HEK293 (cell line): ENCODE measurements at regions not wholly inside any gene's neighbourhood (a gene's known extent, or its start where the extent isn't known, plus 50 kb on each side); places are given as distances from the start of the nearest gene placed in this dataset.

Source experiments
- CTCF ChIA-PET: fragments of 350-600 bp; formaldehyde crosslinking; extraction: SDS; loops from one replicate; lab custom pipeline; 2021; ENCODE audit warnings: antibody characterized with exemption; lab: Yijun Ruan, JAX
- POLR2A ChIA-PET: fragments of 300-600 bp; formaldehyde crosslinking; extraction: SDS; loops from one replicate; lab custom pipeline; 2020; ENCODE audit warnings: antibody characterized with exemption, inconsistent platforms; lab: Yijun Ruan, JAX
- H3K27ac ChIP-seq: fragments of 200-500 bp; sonication (Bioruptor generic); 2 replicates; pipeline ENCODE4 v1.5.1; 2014; ENCODE audit warnings: low read depth, low read length, control low read depth, inconsistent platforms; ENCODE audit errors: extremely low read depth
- H3K36me3 ChIP-seq, 2 experiments: fragments of 200-500 bp in 1 of 2; sonication (Bioruptor generic) in 1 of 2; 1 replicate in 1 of 2; 2 replicates in 1 of 2; pipeline ENCODE4 v1.5.1; 2014 to 2017; ENCODE audit warnings: inconsistent platforms in 2 of 2, low read length in 2 of 2; ENCODE audit not compliant: control insufficient read depth in 2 of 2, insufficient read depth in 1 of 2
- H3K4me1 ChIP-seq: fragments of 200-500 bp; sonication (Bioruptor generic); 2 replicates; pipeline ENCODE4 v1.5.1; 2014; ENCODE audit warnings: mild to moderate bottlenecking, low read length, inconsistent platforms; ENCODE audit not compliant: control insufficient read depth, insufficient read depth
- H3K4me3 ChIP-seq: 2 replicates; pipeline ENCODE4 v1.5.1; 2011; ENCODE audit warnings: low read depth, mild to moderate bottlenecking, control low read depth, low read length, moderate library complexity
- H3K9me3 ChIP-seq: fragments of 200-500 bp; sonication (Bioruptor generic); 2 replicates; pipeline ENCODE4 v1.5.1; 2014; ENCODE audit warnings: low read depth, low read length, inconsistent platforms; ENCODE audit not compliant: control insufficient read depth, insufficient read depth
- KLF8 ChIP-seq: fragments of 450-650 bp; formaldehyde crosslinking; IDR thresholded peaks from 2 replicates; pipeline ENCODE4 v1.5.1; 2016; ENCODE audit warnings: missing biosample characterization, missing genetic modification characterization
- ZBTB1 ChIP-seq: fragments of 450-650 bp; formaldehyde crosslinking; IDR thresholded peaks from 2 replicates; pipeline ENCODE4 v1.5.1; 2016; ENCODE audit warnings: missing biosample characterization, missing genetic modification characterization
- ZBTB17 ChIP-seq: fragments of 450-650 bp; formaldehyde crosslinking; IDR thresholded peaks from 2 replicates; pipeline ENCODE4 v1.5.1; 2016; ENCODE audit warnings: missing biosample characterization, missing genetic modification characterization
- ZFP69B ChIP-seq: fragments of 450-650 bp; formaldehyde crosslinking; IDR thresholded peaks from 2 replicates; pipeline ENCODE4 v1.5.1; 2016; ENCODE audit warnings: missing biosample characterization, missing genetic modification characterization
- ZNF174 ChIP-seq: fragments of 450-650 bp; formaldehyde crosslinking; IDR thresholded peaks from 2 replicates; pipeline ENCODE4 v1.5.0; 2017; ENCODE audit warnings: missing biosample characterization, mild to moderate bottlenecking, missing genetic modification characterization
- ZNF184 ChIP-seq: fragments of 450-650 bp; IDR thresholded peaks from 2 replicates; pipeline ENCODE4 v1.5.1; 2018; ENCODE audit warnings: missing biosample characterization, mild to moderate bottlenecking, missing genetic modification characterization
- ZNF266 ChIP-seq: fragments of 450-650 bp; formaldehyde crosslinking; IDR thresholded peaks from 2 replicates; pipeline ENCODE4 v1.5.1; 2016; ENCODE audit warnings: missing biosample characterization, missing genetic modification characterization, low read depth
- ZNF274 ChIP-seq, 2 experiments: fragments of 200-500 bp in 1 of 2; fragments of 450-650 bp in 1 of 2; sonication (Bioruptor generic) in 1 of 2; formaldehyde crosslinking in 1 of 2; IDR thresholded peaks; 2 replicates each; pipeline versions ENCODE4 v1.5.1 to v1.6.1; 2014 to 2016; ENCODE audit warnings: borderline replicate concordance in 1 of 2, inconsistent platforms in 1 of 2, low read length in 1 of 2, missing biosample characterization in 1 of 2, missing genetic modification characterization in 1 of 2
- ZNF341 ChIP-seq: fragments of 450-650 bp; formaldehyde crosslinking; IDR thresholded peaks from 2 replicates; pipeline ENCODE4; 2016; ENCODE audit warnings: low read depth, missing biosample characterization, missing genetic modification characterization
- ZNF350 ChIP-seq: fragments of 450-650 bp; formaldehyde crosslinking; IDR thresholded peaks from 2 replicates; pipeline ENCODE4 v1.5.0; 2017; ENCODE audit warnings: missing biosample characterization, mild to moderate bottlenecking, missing genetic modification characterization
- ZNF391 ChIP-seq: fragments of 450-650 bp; formaldehyde crosslinking; IDR thresholded peaks from 2 replicates; pipeline ENCODE4 v1.5.1; 2016; ENCODE audit warnings: low read depth, missing biosample characterization, missing genetic modification characterization, borderline replicate concordance
- ZNF623 ChIP-seq: fragments of 450-650 bp; formaldehyde crosslinking; IDR thresholded peaks from 2 replicates; pipeline ENCODE4 v1.5.1; 2016; ENCODE audit warnings: missing biosample characterization, missing genetic modification characterization
- ZNF624 ChIP-seq: fragments of 450-650 bp; formaldehyde crosslinking; IDR thresholded peaks from 2 replicates; pipeline ENCODE4 v1.5.1; 2017; ENCODE audit warnings: missing biosample characterization, missing genetic modification characterization
- ZNF626 ChIP-seq: fragments of 450-650 bp; sonication (Bioruptor Pico); formaldehyde crosslinking; IDR thresholded peaks from 2 replicates; pipeline ENCODE4 v1.5.1; 2018; ENCODE audit warnings: missing biosample characterization, missing genetic modification characterization, inconsistent platforms
- ZNF654 ChIP-seq: fragments of 450-650 bp; formaldehyde crosslinking; IDR thresholded peaks from 2 replicates; pipeline ENCODE4 v1.5.1; 2016; ENCODE audit warnings: low read depth, missing biosample characterization, missing genetic modification characterization
- ZNF660 ChIP-seq: fragments of 450-650 bp; IDR thresholded peaks from 2 replicates; pipeline ENCODE4 v1.5.1; 2018; ENCODE audit warnings: missing biosample characterization, mild to moderate bottlenecking, missing genetic modification characterization
- ZNF664 ChIP-seq: fragments of 450-650 bp; formaldehyde crosslinking; IDR thresholded peaks from 2 replicates; pipeline ENCODE4 v1.5.1; 2016; ENCODE audit warnings: missing biosample characterization, missing genetic modification characterization
- ZNF707 ChIP-seq: fragments of 450-650 bp; formaldehyde crosslinking; IDR thresholded peaks from 2 replicates; pipeline ENCODE4 v1.5.1; 2016; ENCODE audit warnings: missing biosample characterization, missing genetic modification characterization
- ZNF792 ChIP-seq: fragments of 450-650 bp; formaldehyde crosslinking; IDR thresholded peaks from 2 replicates; pipeline ENCODE4 v1.5.1; 2016; ENCODE audit warnings: missing biosample characterization, missing genetic modification characterization
- TF ChIP-seq, protein P1 (sequence below): fragments of 450-650 bp; formaldehyde crosslinking; IDR thresholded peaks from 2 replicates; pipeline ENCODE4 v1.5.0; 2017; ENCODE audit warnings: missing biosample characterization, missing genetic modification characterization, borderline replicate concordance
- TF ChIP-seq, protein P2 (sequence below): fragments of 450-650 bp; formaldehyde crosslinking; IDR thresholded peaks from 2 replicates; pipeline ENCODE4 v1.5.1; 2017; ENCODE audit warnings: missing biosample characterization, missing genetic modification characterization
- TF ChIP-seq, protein P3 (sequence below): IDR thresholded peaks from 2 replicates; pipeline ENCODE4 v1.6.1; 2011; ENCODE audit warnings: mild to moderate bottlenecking, low read depth, low read length, borderline replicate concordance
- TF ChIP-seq, protein P4 (sequence below): fragments of 450-650 bp; formaldehyde crosslinking; IDR thresholded peaks from 2 replicates; pipeline ENCODE4 v1.5.1; 2016; ENCODE audit warnings: missing biosample characterization, missing genetic modification characterization
- TF ChIP-seq, protein P5 (sequence below): fragments of 450-650 bp; formaldehyde crosslinking; IDR thresholded peaks from 2 replicates; pipeline ENCODE4 v1.5.1; 2016; ENCODE audit warnings: missing biosample characterization, missing genetic modification characterization

DNA sequence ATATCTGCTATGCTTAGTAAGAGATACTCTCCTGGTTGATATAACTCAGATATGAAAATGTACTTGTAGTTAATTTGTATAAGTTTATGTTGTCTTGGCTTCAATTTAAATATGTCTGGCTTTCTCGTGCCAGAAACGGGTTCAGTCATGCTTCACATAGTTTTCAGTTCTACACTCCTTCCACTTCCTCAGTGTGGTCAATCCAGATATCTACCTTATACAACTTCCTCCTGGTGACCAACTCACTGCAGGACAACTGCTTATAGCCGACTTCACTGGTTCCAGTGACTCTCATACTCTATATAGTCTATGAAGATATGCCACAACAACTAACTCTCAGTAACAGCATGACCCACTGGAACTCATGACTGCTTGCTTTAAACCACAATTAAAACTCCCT lies 690.4 kb downstream of the SLCO4C1 start (continued):
- TF ChIP-seq, protein P1, sequence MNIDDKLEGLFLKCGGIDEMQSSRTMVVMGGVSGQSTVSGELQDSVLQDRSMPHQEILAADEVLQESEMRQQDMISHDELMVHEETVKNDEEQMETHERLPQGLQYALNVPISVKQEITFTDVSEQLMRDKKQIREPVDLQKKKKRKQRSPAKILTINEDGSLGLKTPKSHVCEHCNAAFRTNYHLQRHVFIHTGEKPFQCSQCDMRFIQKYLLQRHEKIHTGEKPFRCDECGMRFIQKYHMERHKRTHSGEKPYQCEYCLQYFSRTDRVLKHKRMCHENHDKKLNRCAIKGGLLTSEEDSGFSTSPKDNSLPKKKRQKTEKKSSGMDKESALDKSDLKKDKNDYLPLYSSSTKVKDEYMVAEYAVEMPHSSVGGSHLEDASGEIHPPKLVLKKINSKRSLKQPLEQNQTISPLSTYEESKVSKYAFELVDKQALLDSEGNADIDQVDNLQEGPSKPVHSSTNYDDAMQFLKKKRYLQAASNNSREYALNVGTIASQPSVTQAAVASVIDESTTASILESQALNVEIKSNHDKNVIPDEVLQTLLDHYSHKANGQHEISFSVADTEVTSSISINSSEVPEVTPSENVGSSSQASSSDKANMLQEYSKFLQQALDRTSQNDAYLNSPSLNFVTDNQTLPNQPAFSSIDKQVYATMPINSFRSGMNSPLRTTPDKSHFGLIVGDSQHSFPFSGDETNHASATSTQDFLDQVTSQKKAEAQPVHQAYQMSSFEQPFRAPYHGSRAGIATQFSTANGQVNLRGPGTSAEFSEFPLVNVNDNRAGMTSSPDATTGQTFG (tag by site-specific recombination) = no peak
- TF ChIP-seq ZNF624 (tag by site-specific recombination) (no peak), ZNF341 (tag by site-specific recombination) (no peak), ZNF623 (no peak), ZNF391 (tag by site-specific recombination) (no peak), ZNF792 (no peak), ZBTB17 (no peak), ZNF266 (tag by site-specific recombination) (no peak)

DNA sequence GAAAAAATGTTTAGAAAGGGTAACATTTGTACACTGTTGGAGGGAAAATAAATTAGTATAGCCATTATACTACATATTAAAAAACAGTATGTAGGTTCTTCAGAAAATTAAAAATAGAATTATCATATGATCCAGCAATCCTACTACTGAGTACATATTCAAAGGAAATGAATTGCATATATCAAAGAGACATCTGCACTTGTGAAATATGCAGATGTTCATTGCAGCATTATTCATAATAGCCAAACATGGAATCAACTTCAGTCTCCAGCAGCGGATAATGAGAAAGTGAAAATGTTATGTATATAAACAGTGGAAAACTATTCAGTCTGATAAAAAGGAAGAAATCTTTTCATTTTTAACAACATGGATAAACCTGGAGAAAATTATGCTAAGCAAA lies 695.5 kb downstream of the SLCO4C1 start:
- H3K4me3 ChIP-seq = no peak overlapping the region
- no peaks in the 10 kb centered on the region for H3K9me3 ChIP-seq
- H3K4me1 ChIP-seq = no peaks in the 10 kb centered on the region
- H3K27ac ChIP-seq = no peak overlapping the region
- CTCF ChIA-PET = no interaction called here
- TF ChIP-seq KLF8 (tag by site-specific recombination) (no peak), ZNF660 (no peak), ZNF350 (tag by site-specific recombination) (no peak), ZFP69B (tag by site-specific recombination) (no peak), ZNF664 (tag by site-specific recombination) (no peak)
- TF ChIP-seq, protein P2, sequence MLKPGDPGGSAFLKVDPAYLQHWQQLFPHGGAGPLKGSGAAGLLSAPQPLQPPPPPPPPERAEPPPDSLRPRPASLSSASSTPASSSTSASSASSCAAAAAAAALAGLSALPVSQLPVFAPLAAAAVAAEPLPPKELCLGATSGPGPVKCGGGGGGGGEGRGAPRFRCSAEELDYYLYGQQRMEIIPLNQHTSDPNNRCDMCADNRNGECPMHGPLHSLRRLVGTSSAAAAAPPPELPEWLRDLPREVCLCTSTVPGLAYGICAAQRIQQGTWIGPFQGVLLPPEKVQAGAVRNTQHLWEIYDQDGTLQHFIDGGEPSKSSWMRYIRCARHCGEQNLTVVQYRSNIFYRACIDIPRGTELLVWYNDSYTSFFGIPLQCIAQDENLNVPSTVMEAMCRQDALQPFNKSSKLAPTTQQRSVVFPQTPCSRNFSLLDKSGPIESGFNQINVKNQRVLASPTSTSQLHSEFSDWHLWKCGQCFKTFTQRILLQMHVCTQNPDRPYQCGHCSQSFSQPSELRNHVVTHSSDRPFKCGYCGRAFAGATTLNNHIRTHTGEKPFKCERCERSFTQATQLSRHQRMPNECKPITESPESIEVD (tag by site-specific recombination) = no peak
- TF ChIP-seq, protein P3, sequence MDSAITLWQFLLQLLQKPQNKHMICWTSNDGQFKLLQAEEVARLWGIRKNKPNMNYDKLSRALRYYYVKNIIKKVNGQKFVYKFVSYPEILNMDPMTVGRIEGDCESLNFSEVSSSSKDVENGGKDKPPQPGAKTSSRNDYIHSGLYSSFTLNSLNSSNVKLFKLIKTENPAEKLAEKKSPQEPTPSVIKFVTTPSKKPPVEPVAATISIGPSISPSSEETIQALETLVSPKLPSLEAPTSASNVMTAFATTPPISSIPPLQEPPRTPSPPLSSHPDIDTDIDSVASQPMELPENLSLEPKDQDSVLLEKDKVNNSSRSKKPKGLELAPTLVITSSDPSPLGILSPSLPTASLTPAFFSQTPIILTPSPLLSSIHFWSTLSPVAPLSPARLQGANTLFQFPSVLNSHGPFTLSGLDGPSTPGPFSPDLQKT = no peak
- POLR2A ChIA-PET = no interaction called here
- no peaks in the 10 kb centered on the region for H3K36me3 ChIP-seq

DNA sequence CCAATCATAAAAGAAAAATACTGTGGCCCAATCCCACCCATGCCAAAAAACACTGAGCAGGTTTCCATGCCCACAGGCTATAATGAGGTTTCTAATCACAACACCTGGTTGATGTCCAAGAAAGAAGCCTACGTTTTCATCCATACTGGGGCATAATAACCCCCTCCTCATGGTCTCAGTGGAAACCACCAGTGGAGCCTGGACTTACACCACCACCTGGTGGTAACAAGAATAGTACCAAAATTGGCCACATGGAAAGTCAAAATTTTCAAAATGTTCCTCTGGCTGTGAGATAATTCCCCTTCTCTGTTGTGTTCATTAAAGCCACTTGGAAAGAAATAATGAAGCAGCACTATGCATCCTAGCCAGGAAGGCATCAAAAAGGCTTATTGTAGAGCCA lies 687.3 kb upstream of the ST8SIA4 start:
- TF ChIP-seq ZNF707 (tag by site-specific recombination) (no peak), ZNF654 (tag by site-specific recombination) (0 out of 2 replicates have a peak, but pooled peaks have one; percentile 15)
- Histone ChIP-seq H3K36me3 (no peaks in the 10 kb centered on the region), H3K4me1 (no peaks in the 10 kb centered on the region), H3K27ac (no peak overlapping the region), H3K9me3 (no peaks in the 10 kb centered on the region), H3K4me3 (no peak overlapping the region)
- ChIA-PET CTCF (interaction anchor here (1.1 kb wide), 1 partner anchor 9 kb away, joined by 6 read pairs; no protein-coding TSS in a partner anchor), POLR2A (no interaction called here)

DNA sequence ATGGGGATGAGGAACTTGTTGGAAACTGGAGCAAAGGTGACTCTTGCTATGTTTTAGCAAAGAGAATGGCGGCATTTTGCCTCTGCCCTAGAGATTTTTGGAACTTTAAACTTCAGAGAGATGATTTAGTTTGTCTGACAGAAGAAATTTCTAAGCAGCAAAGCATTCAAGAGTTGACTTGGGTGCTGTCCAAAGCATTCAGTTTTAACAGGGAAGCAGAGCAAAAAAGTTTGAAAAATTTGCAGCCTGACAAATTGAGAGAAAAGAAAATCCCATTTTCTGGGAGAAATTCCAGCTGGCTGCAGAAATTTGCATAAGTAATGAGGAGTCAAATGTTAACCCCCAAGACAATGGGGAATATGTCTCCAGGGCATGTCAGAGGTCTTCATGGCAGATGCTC lies 682.3 kb upstream of the ST8SIA4 start:
- H3K27ac ChIP-seq = no peak overlapping the region
- no peak overlapping the region for H3K4me3 ChIP-seq
- H3K9me3 ChIP-seq = no peaks in the 10 kb centered on the region
- no peaks in the 10 kb centered on the region for H3K36me3 ChIP-seq
- H3K4me1 ChIP-seq = no peaks in the 10 kb centered on the region
- ChIA-PET CTCF (no interaction called here), POLR2A (no interaction called here)
- TF ChIP-seq, protein P4, sequence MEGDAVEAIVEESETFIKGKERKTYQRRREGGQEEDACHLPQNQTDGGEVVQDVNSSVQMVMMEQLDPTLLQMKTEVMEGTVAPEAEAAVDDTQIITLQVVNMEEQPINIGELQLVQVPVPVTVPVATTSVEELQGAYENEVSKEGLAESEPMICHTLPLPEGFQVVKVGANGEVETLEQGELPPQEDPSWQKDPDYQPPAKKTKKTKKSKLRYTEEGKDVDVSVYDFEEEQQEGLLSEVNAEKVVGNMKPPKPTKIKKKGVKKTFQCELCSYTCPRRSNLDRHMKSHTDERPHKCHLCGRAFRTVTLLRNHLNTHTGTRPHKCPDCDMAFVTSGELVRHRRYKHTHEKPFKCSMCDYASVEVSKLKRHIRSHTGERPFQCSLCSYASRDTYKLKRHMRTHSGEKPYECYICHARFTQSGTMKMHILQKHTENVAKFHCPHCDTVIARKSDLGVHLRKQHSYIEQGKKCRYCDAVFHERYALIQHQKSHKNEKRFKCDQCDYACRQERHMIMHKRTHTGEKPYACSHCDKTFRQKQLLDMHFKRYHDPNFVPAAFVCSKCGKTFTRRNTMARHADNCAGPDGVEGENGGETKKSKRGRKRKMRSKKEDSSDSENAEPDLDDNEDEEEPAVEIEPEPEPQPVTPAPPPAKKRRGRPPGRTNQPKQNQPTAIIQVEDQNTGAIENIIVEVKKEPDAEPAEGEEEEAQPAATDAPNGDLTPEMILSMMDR (tag by site-specific recombination) = no peak
- TF ChIP-seq ZBTB1 (tag by site-specific recombination) = no peak
- TF ChIP-seq, protein P5, sequence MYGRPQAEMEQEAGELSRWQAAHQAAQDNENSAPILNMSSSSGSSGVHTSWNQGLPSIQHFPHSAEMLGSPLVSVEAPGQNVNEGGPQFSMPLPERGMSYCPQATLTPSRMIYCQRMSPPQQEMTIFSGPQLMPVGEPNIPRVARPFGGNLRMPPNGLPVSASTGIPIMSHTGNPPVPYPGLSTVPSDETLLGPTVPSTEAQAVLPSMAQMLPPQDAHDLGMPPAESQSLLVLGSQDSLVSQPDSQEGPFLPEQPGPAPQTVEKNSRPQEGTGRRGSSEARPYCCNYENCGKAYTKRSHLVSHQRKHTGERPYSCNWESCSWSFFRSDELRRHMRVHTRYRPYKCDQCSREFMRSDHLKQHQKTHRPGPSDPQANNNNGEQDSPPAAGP = no peak
- TF ChIP-seq ZNF626 (tag by site-specific recombination) = no peak
- no peak for TF ChIP-seq ZBTB17
- no peak for TF ChIP-seq ZNF174 (tag by site-specific recombination)
- no peak for TF ChIP-seq ZNF274 (IDR thresholded peaks at IDR 0.05; ENCODE audit: low read length)
- TF ChIP-seq ZNF274 (tag by site-specific recombination; IDR thresholded peaks at IDR 0.05; ENCODE audit: borderline replicate concordance) = no peak
- no peak for TF ChIP-seq ZNF184 (tag by site-specific recombination)
